Erythroblast (primary cell): ENCODE measurements at regions not wholly inside any gene's neighbourhood (a gene's known extent, or its start where the extent isn't known, plus 50 kb on each side); places are given as distances from the start of the nearest gene placed in this dataset.

Experiments used
- DNase-seq, 2 experiments: peaks; one replicate each; lab custom pipeline; 2025; lab: John Stamatoyannopoulos, UW
- GATA1 ChIP-seq: IDR thresholded peaks from 2 replicates; pipeline ENCODE4 v1.6.1; 2011; ENCODE audit warnings: low read depth, mild to moderate bottlenecking, control low read depth, low read length, moderate library complexity
- POLR2A ChIP-seq: IDR thresholded peaks from 2 replicates; pipeline ENCODE4 v1.6.1; 2011; ENCODE audit warnings: mild to moderate bottlenecking, low read length

DNA sequence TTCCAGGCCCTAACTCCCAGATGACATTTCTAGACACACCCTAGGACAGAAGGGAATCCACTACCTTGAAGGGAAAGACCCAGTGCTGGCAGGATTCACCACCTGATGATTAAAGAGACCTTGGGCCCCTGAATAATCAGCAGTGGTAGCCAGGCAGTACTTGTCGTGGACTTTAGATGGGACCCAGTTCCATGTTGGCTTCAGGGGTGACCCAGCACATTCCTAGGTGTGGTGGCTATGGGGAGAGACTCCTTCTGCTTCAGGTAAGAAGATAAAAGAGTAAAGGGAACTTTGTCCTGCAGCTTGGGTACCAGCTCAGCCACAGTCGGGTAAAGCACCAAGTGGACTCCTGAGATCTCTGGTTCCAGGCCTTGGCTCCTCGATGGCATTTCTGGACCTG is 131.8 kb upstream of the S100G start:
- no peak for DNase-seq
- TF ChIP-seq GATA1 = no peak
- no peak for TF ChIP-seq POLR2A

DNA sequence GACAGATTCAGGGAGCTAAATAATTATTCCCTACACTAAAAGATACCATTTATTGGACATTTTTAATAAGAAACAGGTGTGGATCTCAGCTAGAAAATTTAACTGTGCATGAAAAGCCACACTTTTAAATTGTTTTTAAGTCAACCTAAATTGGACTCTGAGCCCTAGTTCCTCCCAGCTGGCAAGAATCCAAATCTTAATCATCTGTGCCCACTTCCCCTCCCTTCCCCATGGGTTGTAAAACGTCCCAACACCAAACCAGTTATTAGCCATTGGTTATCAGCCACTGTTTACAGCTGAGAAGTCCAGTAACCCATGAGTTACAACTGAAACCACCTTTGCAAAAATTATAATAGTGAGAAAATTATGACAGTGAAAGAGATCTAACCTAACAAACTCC is 125.6 kb upstream of the S100G start:
- no peak for DNase-seq
- TF ChIP-seq POLR2A = no peak
- TF ChIP-seq GATA1 = no peak

DNA sequence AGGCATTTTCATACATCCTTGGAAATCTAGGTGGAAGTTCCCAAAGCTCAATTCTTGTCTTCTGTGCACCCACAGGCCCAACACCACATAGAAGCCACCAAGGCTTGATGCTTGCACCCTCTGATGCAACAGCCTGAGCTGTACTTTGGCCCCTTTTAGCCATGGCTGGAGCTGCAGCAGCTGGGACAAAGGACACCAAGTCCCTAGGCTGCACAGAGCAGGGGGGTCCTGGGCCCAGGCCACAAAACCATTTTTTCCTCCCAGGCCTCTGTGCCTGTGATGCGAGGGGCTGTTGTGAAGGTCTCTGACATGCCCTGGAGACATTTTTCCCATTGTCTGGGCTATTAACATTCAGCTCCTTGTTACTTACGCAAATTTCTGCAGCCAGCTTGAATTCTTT is 124.0 kb upstream of the S100G start:
- TF ChIP-seq POLR2A (no peak), GATA1 (no peak)

DNA sequence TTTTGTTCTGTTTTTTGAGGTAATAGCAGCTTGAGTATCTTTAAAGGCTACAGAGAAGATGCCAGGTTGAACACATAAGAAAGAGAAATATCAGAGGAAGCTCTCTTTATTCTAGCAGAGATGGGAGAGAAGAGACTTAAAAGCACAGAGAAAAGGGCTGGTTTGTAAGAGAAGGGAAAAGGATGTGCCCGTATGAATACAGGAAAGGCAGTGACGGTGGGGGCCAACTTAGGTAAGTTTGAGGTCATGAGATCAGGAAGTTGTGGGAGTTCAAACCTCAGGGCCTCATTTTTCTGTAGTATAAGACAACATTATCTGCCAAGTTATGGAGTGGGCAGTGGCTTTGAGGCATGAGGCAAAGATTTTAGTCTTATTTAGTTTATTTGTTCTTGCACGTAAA is 121.3 kb upstream of the S100G start:
- DNase-seq = no peak
- TF ChIP-seq GATA1 = no peak
- TF ChIP-seq POLR2A = no peak

More for the DNA sequence above, 124.0 kb upstream of the S100G start:
- DNase-seq = no peak
